ENCODE measurements at regions not wholly inside any gene's neighbourhood (a gene's known extent, or its start where the extent isn't known, plus 50 kb on each side); places are given as distances from the start of the nearest gene placed in this dataset.

DNA sequence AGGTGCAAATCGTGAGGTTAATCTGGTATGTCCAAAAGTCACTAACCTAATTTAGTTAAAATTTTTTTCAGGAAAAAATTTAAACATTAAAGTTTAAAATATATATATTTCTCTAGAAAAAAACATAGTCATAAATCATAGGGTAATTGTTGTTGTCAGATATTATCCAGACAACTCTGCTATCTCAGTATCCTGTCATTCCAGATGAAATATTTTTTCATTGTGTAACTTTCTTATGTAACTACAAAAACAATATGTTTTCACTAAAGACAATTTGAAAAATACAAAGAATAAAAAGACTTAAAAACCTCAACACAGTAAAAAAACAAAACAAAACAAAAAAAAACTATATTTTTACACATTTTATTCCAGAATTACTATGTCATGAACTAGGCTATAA is 57.6 kb downstream of the TENT5A start:
- Histone ChIP-seq H3K9me3 (no peaks in the 10 kb centered on the region), H3K4me3 (no peak overlapping the region), H3K27me3 (no peaks in the 10 kb centered on the region), H3K36me3 (no peaks in the 10 kb centered on the region), H3K4me1 (peaks cover 0 to 18% (median 10%) of the 10 kb centered on the region in 4 donors), H3K27ac (no peak overlapping the region)
- no peak for DNase-seq
- 80 to 90% (median 86%) methylated on average over 1 of the region's 1 CpG for WGBS, 5 donors
- TF ChIP-seq EP300 (IDR thresholded peaks at IDR 0.05) (no peak), POLR2AphosphoS5 (IDR thresholded peaks at IDR 0.05) (no peak), POLR2A (IDR thresholded peaks at IDR 0.05) (no peak), CTCF (IDR thresholded peaks at IDR 0.05) (no peak)
- intact Hi-C loops (cut with DNase I; ENCODE audit: low total_unique reads) = no loop called here

GRCh38 chr6:81694207-81694606 is 58.3 kb downstream of the TENT5A start:
- intact Hi-C loops (cut with DNase I; ENCODE audit: low total_unique reads) = no loop called here
- no peaks in the 10 kb centered on the region for H3K27me3 ChIP-seq
- peaks cover 0 to 18% (median 10%) of the 10 kb centered on the region in 4 donors for H3K4me1 ChIP-seq
- DNase-seq = no peak
- no peak overlapping the region for H3K4me3 ChIP-seq
- WGBS, 5 donors = 60 to 77% (median 64%) methylated on average over 2 of the region's 2 CpGs
- H3K36me3 ChIP-seq = no peaks in the 10 kb centered on the region
- no peaks in the 10 kb centered on the region for H3K9me3 ChIP-seq
- no peak overlapping the region for H3K27ac ChIP-seq
- TF ChIP-seq EP300 (IDR thresholded peaks at IDR 0.05) (no peak), CTCF (IDR thresholded peaks at IDR 0.05) (no peak), POLR2A (IDR thresholded peaks at IDR 0.05) (no peak), POLR2AphosphoS5 (IDR thresholded peaks at IDR 0.05) (no peak)

- TF ChIP-seq EP300 (IDR thresholded peaks at IDR 0.05) (no peak), POLR2AphosphoS5 (IDR thresholded peaks at IDR 0.05) (no peak), CTCF (IDR thresholded peaks at IDR 0.05) (no peak), POLR2A (IDR thresholded peaks at IDR 0.05) (no peak)
- no peak overlapping the region for H3K27ac ChIP-seq
- no peaks in the 10 kb centered on the region for H3K9me3 ChIP-seq
- 69 to 77% (median 71%) methylated on average over 4 of the region's 4 CpGs for WGBS, 5 donors
- H3K4me3 ChIP-seq = no peak overlapping the region
- no peak for DNase-seq
- intact Hi-C loops (cut with DNase I; ENCODE audit: low total_unique reads) = no loop called here
- H3K4me1 ChIP-seq = peaks cover 0 to 18% (median 10%) of the 10 kb centered on the region in 4 donors
- H3K27me3 ChIP-seq = no peaks in the 10 kb centered on the region
- H3K36me3 ChIP-seq = no peaks in the 10 kb centered on the region
These were observed 59.2 kb downstream of the TENT5A start for GRCh38 chr6:81693266-81693665.

GRCh38 chr6:81690073-81690472 is 62.4 kb downstream of the TENT5A start:
- intact Hi-C loops (cut with DNase I; ENCODE audit: low total_unique reads) = no loop called here
- H3K9me3 ChIP-seq = no peaks in the 10 kb centered on the region
- no peaks in the 10 kb centered on the region for H3K36me3 ChIP-seq
- H3K27me3 ChIP-seq = no peaks in the 10 kb centered on the region
- H3K4me1 ChIP-seq = no peaks in the 10 kb centered on the region
- whole genome bisulfite sequencing, 5 donors = 90 to 97% (median 96%) methylated on average over 1 of the region's 1 CpG
- no peak overlapping the region for H3K4me3 ChIP-seq
- TF ChIP-seq POLR2AphosphoS5 (IDR thresholded peaks at IDR 0.05) (no peak), EP300 (IDR thresholded peaks at IDR 0.05) (no peak), POLR2A (IDR thresholded peaks at IDR 0.05) (no peak), CTCF (IDR thresholded peaks at IDR 0.05) (no peak)
- DNase-seq = no peak
- no peak overlapping the region for H3K27ac ChIP-seq

Data from stomach (tissue), 8 donors.